Pancreas (tissue), 10 donors: ENCODE measurements at regions not wholly inside any gene's neighbourhood (a gene's known extent, or its start where the extent isn't known, plus 50 kb on each side); places are given as distances from the start of the nearest gene placed in this dataset.

Experiments
- ATAC-seq, 4 donors: fragments of 200-7000 bp; cut with Tn5 transposase; one replicate each; pipeline versions ENCODE4 v1.8.0 to v1.9.1; 2020; ENCODE audit warnings: mild to moderate bottlenecking in 4 of 4, moderate library complexity in 4 of 4
- DNase-seq, 6 donors: peaks; one replicate each; pipeline ENCODE4 v3.0.0-alpha.2; 2020
- FAIRE-seq: peaks from 2 replicates; lab custom pipeline; 2012; peaks lifted over from hg19 to GRCh38; lab: Jason Lieb, UNC
- H3K27ac ChIP-seq, 4 donors: fragments of 200-600 bp; sonication (generic); 1 replicate in 3 of 4; 2 replicates in 1 of 4; pipeline versions ENCODE4 v1.5.0 to v1.8.0; 2020
- H3K27me3 ChIP-seq, 4 donors: fragments of 200-600 bp; one replicate each; pipeline ENCODE4 v1.8.0; 2021
- H3K36me3 ChIP-seq, 3 donors: fragments of 200-600 bp; sonication (generic) in 1 of 3; one replicate each; pipeline versions ENCODE4 v1.5.0 to v1.8.0; 2020 to 2021
- H3K4me1 ChIP-seq, 3 donors: fragments of 200-600 bp; one replicate each; pipeline ENCODE4 v1.8.0; 2021
- H3K4me3 ChIP-seq, 4 donors: fragments of 200-600 bp; sonication (generic) in 2 of 4; one replicate each; pipeline versions ENCODE4 v1.5.0 to v1.8.0; 2020 to 2021
- H3K9me3 ChIP-seq, 4 donors: fragments of 200-600 bp; one replicate each; pipeline ENCODE4 v1.8.0; 2021
- WGBS, 2 donors: extraction: QIAGEN DNeasy Blood & Tissue Kit; methylation state at CpG; one replicate each; pipeline ENCODE4 v1.1.7; 2013; 5-methylcytosine and 5-hydroxymethylcytosine counted together
- intact Hi-C, 3 donors: fragments of 100-400 bp; cut with DNase I; formaldehyde crosslinking; loops; one replicate each; pipeline versions ENCODE4 v1.11.1 to v1.14.2; 2022
- TF ChIP-seq, protein P1 (sequence below), 4 donors: fragments of 200-600 bp; sonication (generic) in 3 of 4; IDR thresholded peaks; one replicate each; pipeline versions ENCODE4 v1.5.0 to v1.8.0; 2021; ENCODE audit warnings: antibody characterized with exemption in 4 of 4
- donor health status: healthy with polysubstance abuse.
- donor health status: DM: no; HTN: no; CAD: no; lungs with moderate emphysema.
- donor health status: DM: no; HTN: no; CAD: no.
- donor health status: control.
- donor health status: control.
- donor health status: Bipolar disorder and iron deficiency.
- donor health status: DM: yes; HTN: yes; CAD: no.
- donor health status: DM: no; HTN: no; CAD: no.
- donor health status: DM: no; HTN: no; CAD: no.
- donor health status: DM: yes; HTN: yes; CAD: no.

DNA sequence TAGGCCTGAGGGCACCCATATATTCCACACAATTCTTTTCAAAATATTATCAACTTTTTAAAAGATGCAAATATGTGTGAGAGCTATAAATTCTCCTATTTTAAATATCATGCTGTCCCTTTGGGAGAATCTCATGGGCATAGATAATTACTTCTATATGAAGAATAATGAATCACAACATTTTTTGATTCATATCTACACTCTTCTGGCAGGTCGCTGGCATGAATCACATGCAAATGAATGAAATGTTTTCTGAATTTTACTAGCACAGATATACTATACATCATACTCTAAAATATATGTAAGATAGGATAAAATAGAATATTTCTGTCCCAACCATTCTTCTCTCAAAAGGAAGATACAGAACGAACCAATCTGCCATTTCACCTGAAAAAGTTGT is 277.7 kb upstream of the KCNH8 start:
- WGBS, 2 donors = 55 to 69% methylated on average over 2 of the region's 2 CpGs
- Histone ChIP-seq H3K27me3 (no peaks in the 10 kb centered on the region), H3K36me3 (no peaks in the 10 kb centered on the region), H3K4me1 (no peaks in the 10 kb centered on the region), H3K9me3 (no peaks in the 10 kb centered on the region), H3K27ac (no peak overlapping the region), H3K4me3 (no peak overlapping the region)
- no peak for DNase-seq
- intact Hi-C loops = no loop called here
- FAIRE-seq = no peak
- ATAC-seq = no peak
- TF ChIP-seq, protein P1, sequence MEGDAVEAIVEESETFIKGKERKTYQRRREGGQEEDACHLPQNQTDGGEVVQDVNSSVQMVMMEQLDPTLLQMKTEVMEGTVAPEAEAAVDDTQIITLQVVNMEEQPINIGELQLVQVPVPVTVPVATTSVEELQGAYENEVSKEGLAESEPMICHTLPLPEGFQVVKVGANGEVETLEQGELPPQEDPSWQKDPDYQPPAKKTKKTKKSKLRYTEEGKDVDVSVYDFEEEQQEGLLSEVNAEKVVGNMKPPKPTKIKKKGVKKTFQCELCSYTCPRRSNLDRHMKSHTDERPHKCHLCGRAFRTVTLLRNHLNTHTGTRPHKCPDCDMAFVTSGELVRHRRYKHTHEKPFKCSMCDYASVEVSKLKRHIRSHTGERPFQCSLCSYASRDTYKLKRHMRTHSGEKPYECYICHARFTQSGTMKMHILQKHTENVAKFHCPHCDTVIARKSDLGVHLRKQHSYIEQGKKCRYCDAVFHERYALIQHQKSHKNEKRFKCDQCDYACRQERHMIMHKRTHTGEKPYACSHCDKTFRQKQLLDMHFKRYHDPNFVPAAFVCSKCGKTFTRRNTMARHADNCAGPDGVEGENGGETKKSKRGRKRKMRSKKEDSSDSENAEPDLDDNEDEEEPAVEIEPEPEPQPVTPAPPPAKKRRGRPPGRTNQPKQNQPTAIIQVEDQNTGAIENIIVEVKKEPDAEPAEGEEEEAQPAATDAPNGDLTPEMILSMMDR (IDR thresholded peaks at IDR 0.05) = no peak

DNA sequence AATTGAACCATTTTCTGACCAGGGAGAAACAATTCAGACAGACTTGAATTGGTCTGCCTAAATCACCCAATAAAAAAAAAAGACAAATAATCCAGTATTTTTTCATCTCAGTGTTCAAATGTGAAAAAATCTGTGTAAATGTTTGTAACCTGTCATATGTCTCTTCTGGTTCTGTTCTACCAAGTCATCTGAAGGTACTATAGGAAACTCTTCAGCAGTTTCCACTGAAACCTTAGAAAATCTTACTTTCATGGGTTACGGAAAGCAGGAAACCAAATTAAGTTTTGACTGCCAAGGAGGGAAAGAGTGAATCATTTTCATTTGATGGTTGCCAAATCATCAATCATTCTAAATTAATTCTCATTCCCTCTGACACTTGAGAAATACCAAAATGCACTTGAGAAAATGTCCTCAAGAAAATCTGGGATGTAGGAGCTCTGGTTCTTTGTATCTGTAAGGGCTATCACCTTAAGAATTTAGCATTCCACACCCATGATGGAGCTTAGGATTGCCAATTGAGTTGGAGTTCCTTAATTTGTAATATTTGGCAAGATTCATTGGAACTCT is 278.2 kb upstream of the KCNH8 start:
- H3K9me3 ChIP-seq = no peaks in the 10 kb centered on the region
- no peaks in the 10 kb centered on the region for H3K36me3 ChIP-seq
- H3K27ac ChIP-seq = no peak overlapping the region
- ATAC-seq = no peak
- no peaks in the 10 kb centered on the region for H3K4me1 ChIP-seq
- TF ChIP-seq, protein P1 (IDR thresholded peaks at IDR 0.05) = no peak
- FAIRE-seq = no peak
- no peak overlapping the region for H3K4me3 ChIP-seq
- no peak for DNase-seq
- H3K27me3 ChIP-seq = no peaks in the 10 kb centered on the region
- WGBS, 2 donors = 81 to 94% methylated on average over 1 of the region's 1 CpG
- intact Hi-C loops = no loop called here

- intact Hi-C loops = no loop called here
- Histone ChIP-seq H3K27me3 (no peaks in the 10 kb centered on the region), H3K36me3 (no peaks in the 10 kb centered on the region), H3K4me1 (no peaks in the 10 kb centered on the region), H3K4me3 (no peak overlapping the region), H3K27ac (no peak overlapping the region), H3K9me3 (no peaks in the 10 kb centered on the region)
- TF ChIP-seq, protein P1 (IDR thresholded peaks at IDR 0.05) = no peak
- DNase-seq (no peak), FAIRE-seq (no peak), ATAC-seq (no peak)
- 67 to 77% methylated on average over 4 of the region's 4 CpGs for WGBS, 2 donors
Observed at GRCh38 chr3:18868911-18869689, 279.2 kb upstream of the KCNH8 start.

DNA sequence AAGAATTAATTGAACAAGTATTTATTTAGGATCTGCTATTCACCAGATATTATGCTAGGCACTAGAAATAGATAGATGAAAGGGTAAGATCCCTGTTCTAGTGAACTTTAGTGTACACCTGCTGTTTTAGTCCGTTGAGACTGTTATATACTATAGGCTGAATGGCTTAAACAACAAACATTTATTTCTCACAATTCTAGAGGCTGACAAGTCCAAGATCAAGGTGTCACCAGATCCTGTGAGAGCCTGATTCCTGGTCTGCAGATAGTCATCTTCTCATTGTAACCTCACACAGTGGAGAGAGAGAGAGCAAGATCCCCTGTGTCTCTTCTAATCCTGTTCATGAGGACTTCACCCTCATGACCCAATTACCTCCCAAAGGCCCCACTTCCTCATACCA is 281.4 kb upstream of the KCNH8 start:
- Histone ChIP-seq H3K9me3 (no peaks in the 10 kb centered on the region), H3K4me3 (no peak overlapping the region), H3K4me1 (no peaks in the 10 kb centered on the region), H3K27ac (no peak overlapping the region), H3K36me3 (no peaks in the 10 kb centered on the region), H3K27me3 (no peaks in the 10 kb centered on the region)
- no peak for FAIRE-seq
- intact Hi-C loops = no loop called here
- ATAC-seq = no peak
- 39 to 46% methylated on average over 1 of the region's 1 CpG for WGBS, 2 donors
- TF ChIP-seq, protein P1 (IDR thresholded peaks at IDR 0.05) = no peak
- DNase-seq = no peak
